Smooth muscle cell (in vitro differentiated cells): ENCODE measurements at regions not wholly inside any gene's neighbourhood (a gene's known extent, or its start where the extent isn't known, plus 50 kb on each side); places are given as distances from the start of the nearest gene placed in this dataset.

Experiments
- DNase-seq: peaks from one replicate; lab custom pipeline; 2025; ENCODE audit not compliant: unreplicated experiment; lab: John Stamatoyannopoulos, UW
- H2AFZ ChIP-seq: fragments of 200-600 bp; sonication (generic); 2 replicates; pipeline ENCODE4 v1.6.0; 2016; ENCODE audit warnings: antibody characterized with exemption, low read depth, mild to moderate bottlenecking
- H3F3A ChIP-seq: fragments of 200-600 bp; sonication (generic); 2 replicates; pipeline ENCODE4 v1.6.0; 2017; ENCODE audit warnings: antibody characterized with exemption, low read depth
- H3K27ac ChIP-seq: fragments of 200-600 bp; sonication (generic); 2 replicates; pipeline ENCODE4 v1.5.1; 2016; ENCODE audit warnings: low read depth, mild to moderate bottlenecking
- H3K27me3 ChIP-seq: fragments of 200-600 bp; sonication (generic); 2 replicates; pipeline ENCODE4 v1.6.1; 2016; ENCODE audit warnings: low read depth, mild to moderate bottlenecking
- H3K36me3 ChIP-seq: fragments of 200-600 bp; sonication (generic); 2 replicates; pipeline ENCODE4 v1.5.1; 2016; ENCODE audit warnings: low read depth
- H3K4me1 ChIP-seq: fragments of 200-600 bp; sonication (generic); 2 replicates; pipeline ENCODE4 v1.5.1; 2016; ENCODE audit warnings: low read depth
- H3K4me2 ChIP-seq: fragments of 200-600 bp; sonication (generic); 2 replicates; pipeline ENCODE4 v1.6.0; 2016; ENCODE audit warnings: mild to moderate bottlenecking
- H3K4me3 ChIP-seq: fragments of 200-600 bp; sonication (generic); 2 replicates; pipeline ENCODE4 v1.5.1; 2016; ENCODE audit warnings: mild to moderate bottlenecking
- H3K79me2 ChIP-seq: fragments of 200-600 bp; sonication (generic); 2 replicates; pipeline ENCODE4 v1.6.0; 2016; ENCODE audit warnings: low read depth, mild to moderate bottlenecking
- H3K9ac ChIP-seq: fragments of 200-600 bp; sonication (generic); 2 replicates; pipeline ENCODE4 v1.6.0; 2016; ENCODE audit warnings: low read depth
- H3K9me3 ChIP-seq: fragments of 200-600 bp; sonication (generic); replicated peaks from 2 replicates; pipeline ENCODE4 v1.5.1; 2016; ENCODE audit warnings: low read depth
- H4K20me1 ChIP-seq: fragments of 200-600 bp; sonication (generic); 2 replicates; pipeline ENCODE4 v1.6.0; 2016; ENCODE audit warnings: low read depth
- WGBS: methylation state at CpG from one replicate; pipeline ENCODE4 v1.1.7; 2016; ENCODE audit warnings: low lambda C conversion rate; 5-methylcytosine and 5-hydroxymethylcytosine counted together
- TF ChIP-seq, protein P1 (sequence below): fragments of 200-600 bp; sonication (generic); IDR thresholded peaks from 2 replicates; pipeline ENCODE4 v1.5.1; 2017; ENCODE audit warnings: borderline replicate concordance, mild to moderate bottlenecking, antibody characterized with exemption; ENCODE audit not compliant: insufficient read depth, poor library complexity, severe bottlenecking

DNA sequence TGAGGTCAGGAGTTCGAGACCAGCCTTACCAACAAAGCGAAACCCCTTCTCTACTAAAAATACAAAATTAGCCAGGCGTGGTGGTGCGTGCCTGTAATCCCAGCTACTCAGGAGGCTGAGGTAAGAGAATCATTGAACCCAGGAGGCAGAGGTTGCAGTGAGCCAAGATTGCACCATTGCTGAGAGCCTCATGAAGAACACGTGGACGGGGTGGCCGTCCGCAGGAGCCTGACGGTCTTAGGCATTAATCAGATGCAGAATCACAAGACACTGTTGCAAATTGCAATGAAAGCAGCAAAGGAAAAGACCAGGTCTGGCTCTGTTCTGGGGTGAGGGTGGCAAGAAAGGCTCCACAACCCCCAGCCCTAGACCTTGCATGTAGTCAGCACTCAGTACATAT is 104.0 kb upstream of the SLC66A3 start:
- 92% methylated on average over 9 of the region's 9 CpGs for WGBS
- no peak overlapping the region for H2AFZ ChIP-seq
- H3K4me3 ChIP-seq: no peak overlapping the region
- no peaks in the 10 kb centered on the region for H3K36me3 ChIP-seq
- H3K9me3 ChIP-seq: no peaks in the 10 kb centered on the region
- TF ChIP-seq, protein P1, sequence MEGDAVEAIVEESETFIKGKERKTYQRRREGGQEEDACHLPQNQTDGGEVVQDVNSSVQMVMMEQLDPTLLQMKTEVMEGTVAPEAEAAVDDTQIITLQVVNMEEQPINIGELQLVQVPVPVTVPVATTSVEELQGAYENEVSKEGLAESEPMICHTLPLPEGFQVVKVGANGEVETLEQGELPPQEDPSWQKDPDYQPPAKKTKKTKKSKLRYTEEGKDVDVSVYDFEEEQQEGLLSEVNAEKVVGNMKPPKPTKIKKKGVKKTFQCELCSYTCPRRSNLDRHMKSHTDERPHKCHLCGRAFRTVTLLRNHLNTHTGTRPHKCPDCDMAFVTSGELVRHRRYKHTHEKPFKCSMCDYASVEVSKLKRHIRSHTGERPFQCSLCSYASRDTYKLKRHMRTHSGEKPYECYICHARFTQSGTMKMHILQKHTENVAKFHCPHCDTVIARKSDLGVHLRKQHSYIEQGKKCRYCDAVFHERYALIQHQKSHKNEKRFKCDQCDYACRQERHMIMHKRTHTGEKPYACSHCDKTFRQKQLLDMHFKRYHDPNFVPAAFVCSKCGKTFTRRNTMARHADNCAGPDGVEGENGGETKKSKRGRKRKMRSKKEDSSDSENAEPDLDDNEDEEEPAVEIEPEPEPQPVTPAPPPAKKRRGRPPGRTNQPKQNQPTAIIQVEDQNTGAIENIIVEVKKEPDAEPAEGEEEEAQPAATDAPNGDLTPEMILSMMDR: no peak
- H3K4me2 ChIP-seq: no peak overlapping the region
- no peak overlapping the region for H3K27ac ChIP-seq
- H3F3A ChIP-seq: no peaks in the 10 kb centered on the region
- H3K79me2 ChIP-seq: no peaks in the 10 kb centered on the region
- no peak overlapping the region for H3K9ac ChIP-seq
- no peaks in the 10 kb centered on the region for H3K27me3 ChIP-seq
- no peaks in the 10 kb centered on the region for H3K4me1 ChIP-seq
- DNase-seq: no peak
- no peaks in the 10 kb centered on the region for H4K20me1 ChIP-seq

DNA sequence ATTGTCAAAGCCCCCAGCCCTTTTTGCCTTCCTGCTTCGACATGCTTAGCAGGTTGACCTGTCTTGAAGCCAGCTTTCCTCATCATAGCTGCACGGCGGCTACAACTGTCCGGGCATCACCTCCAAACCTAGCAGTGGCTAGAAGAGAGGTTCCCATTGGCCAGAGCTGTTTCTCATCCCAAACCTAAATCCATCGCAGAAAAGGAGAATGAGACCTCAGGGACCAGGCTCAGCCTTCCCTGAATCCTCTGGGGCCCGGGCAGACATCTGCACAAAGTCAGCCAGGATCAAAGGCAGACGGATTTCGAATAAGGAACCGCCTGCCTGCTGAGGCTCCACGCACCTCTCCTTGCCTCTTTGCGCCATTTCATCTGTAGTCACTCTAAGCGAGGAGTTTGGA is 101.7 kb upstream of the SLC66A3 start:
- Histone ChIP-seq H3K36me3 (no peaks in the 10 kb centered on the region), H3K9ac (no peak overlapping the region), H3K4me1 (no peaks in the 10 kb centered on the region), H4K20me1 (no peaks in the 10 kb centered on the region), H3K4me2 (no peak overlapping the region), H3F3A (peaks cover 6% of the 10 kb centered on the region), H2AFZ (no peak overlapping the region), H3K27me3 (no peaks in the 10 kb centered on the region), H3K27ac (no peak overlapping the region), H3K79me2 (no peaks in the 10 kb centered on the region), H3K9me3 (no peaks in the 10 kb centered on the region), H3K4me3 (no peak overlapping the region)
- WGBS: 96% methylated on average over 12 of the region's 12 CpGs
- no peak for DNase-seq
- TF ChIP-seq, protein P1: no peak

GRCh38 chr2:11054783-11055678 is 100.2 kb upstream of the SLC66A3 start:
- H3K27me3 ChIP-seq: no peaks in the 10 kb centered on the region
- DNase-seq: no peak
- H3K4me1 ChIP-seq: no peaks in the 10 kb centered on the region
- 96% methylated on average over 14 of the region's 14 CpGs for WGBS
- H3K9me3 ChIP-seq: no peaks in the 10 kb centered on the region
- H3K79me2 ChIP-seq: no peaks in the 10 kb centered on the region
- no peaks in the 10 kb centered on the region for H3K36me3 ChIP-seq
- H3F3A ChIP-seq: peaks cover 6% of the 10 kb centered on the region
- H3K27ac ChIP-seq: no peak overlapping the region
- no peaks in the 10 kb centered on the region for H4K20me1 ChIP-seq
- TF ChIP-seq, protein P1: no peak
- H3K9ac ChIP-seq: no peak overlapping the region
- no peak overlapping the region for H3K4me3 ChIP-seq
- no peak overlapping the region for H3K4me2 ChIP-seq
- no peak overlapping the region for H2AFZ ChIP-seq
